Progenitor cell of endocrine pancreas (in vitro differentiated cells): ENCODE measurements at regions not wholly inside any gene's neighbourhood (a gene's known extent, or its start where the extent isn't known, plus 50 kb on each side); places are given as distances from the start of the nearest gene placed in this dataset.

Source experiments
- DNase-seq: peaks from one replicate; pipeline ENCODE4 v3.0.0; 2021; ENCODE audit warnings: low spot score; ENCODE audit not compliant: unreplicated experiment
- H3K27ac Mint-ChIP-seq: 2 replicates; pipeline ENCODE4 v1.8.0; 2021; ENCODE audit warnings: mild to moderate bottlenecking, moderate library complexity, mixed read lengths
- H3K27me3 Mint-ChIP-seq: 2 replicates; pipeline ENCODE4 v1.8.0; 2021; ENCODE audit warnings: mixed read lengths
- H3K36me3 Mint-ChIP-seq: 2 replicates; pipeline ENCODE4 v1.8.0; 2022; ENCODE audit warnings: mixed read lengths; ENCODE audit not compliant: insufficient read depth
- H3K4me1 Mint-ChIP-seq: 2 replicates; pipeline ENCODE4 v1.8.0; 2021; ENCODE audit warnings: low read depth, mixed read lengths
- H3K4me3 Mint-ChIP-seq: 2 replicates; pipeline ENCODE4 v1.8.0; 2021; ENCODE audit warnings: low read depth, mild to moderate bottlenecking, moderate library complexity, mixed read lengths
- H3K9me3 Mint-ChIP-seq: 2 replicates; pipeline ENCODE4 v1.8.0; 2021; ENCODE audit warnings: low read depth, mixed read lengths
- TF ChIP-seq, protein P1 (sequence below): fragments of 200-600 bp; sonication (generic); IDR thresholded peaks from one replicate; pipeline ENCODE4 v1.5.0; 2021; ENCODE audit warnings: antibody characterized with exemption, mild to moderate bottlenecking; ENCODE audit not compliant: unreplicated experiment

DNA sequence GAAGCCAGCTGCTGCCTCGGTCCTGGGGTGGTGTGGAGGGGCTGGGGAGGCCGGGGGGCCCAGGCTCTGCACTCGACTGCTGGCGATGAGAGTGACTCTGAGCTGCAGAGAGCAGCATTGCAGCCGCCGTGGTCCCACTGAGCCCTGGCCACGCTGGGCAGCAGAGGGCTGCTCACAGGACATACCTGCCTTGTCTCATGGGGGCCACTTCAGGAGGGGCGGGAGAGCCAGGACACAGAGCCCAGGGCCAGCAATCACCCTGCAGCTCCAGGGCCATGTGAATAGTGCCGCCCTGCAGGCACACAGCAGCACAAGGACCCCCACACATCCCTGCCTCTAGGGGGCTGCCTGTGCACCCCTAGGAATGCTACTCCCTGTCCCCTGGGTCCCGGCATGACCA, 147.0 kb downstream of the CRYBB2 start:
- no peak for DNase-seq
- Mint-ChIP-seq H3K27ac (no peak overlapping the region), H3K9me3 (no peaks in the 10 kb centered on the region), H3K4me1 (peaks cover 7% of the 10 kb centered on the region), H3K27me3 (no peaks in the 10 kb centered on the region), H3K36me3 (peaks cover 3% of the 10 kb centered on the region), H3K4me3 (no peak overlapping the region)
- TF ChIP-seq, protein P1, sequence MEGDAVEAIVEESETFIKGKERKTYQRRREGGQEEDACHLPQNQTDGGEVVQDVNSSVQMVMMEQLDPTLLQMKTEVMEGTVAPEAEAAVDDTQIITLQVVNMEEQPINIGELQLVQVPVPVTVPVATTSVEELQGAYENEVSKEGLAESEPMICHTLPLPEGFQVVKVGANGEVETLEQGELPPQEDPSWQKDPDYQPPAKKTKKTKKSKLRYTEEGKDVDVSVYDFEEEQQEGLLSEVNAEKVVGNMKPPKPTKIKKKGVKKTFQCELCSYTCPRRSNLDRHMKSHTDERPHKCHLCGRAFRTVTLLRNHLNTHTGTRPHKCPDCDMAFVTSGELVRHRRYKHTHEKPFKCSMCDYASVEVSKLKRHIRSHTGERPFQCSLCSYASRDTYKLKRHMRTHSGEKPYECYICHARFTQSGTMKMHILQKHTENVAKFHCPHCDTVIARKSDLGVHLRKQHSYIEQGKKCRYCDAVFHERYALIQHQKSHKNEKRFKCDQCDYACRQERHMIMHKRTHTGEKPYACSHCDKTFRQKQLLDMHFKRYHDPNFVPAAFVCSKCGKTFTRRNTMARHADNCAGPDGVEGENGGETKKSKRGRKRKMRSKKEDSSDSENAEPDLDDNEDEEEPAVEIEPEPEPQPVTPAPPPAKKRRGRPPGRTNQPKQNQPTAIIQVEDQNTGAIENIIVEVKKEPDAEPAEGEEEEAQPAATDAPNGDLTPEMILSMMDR, result no peak

DNA sequence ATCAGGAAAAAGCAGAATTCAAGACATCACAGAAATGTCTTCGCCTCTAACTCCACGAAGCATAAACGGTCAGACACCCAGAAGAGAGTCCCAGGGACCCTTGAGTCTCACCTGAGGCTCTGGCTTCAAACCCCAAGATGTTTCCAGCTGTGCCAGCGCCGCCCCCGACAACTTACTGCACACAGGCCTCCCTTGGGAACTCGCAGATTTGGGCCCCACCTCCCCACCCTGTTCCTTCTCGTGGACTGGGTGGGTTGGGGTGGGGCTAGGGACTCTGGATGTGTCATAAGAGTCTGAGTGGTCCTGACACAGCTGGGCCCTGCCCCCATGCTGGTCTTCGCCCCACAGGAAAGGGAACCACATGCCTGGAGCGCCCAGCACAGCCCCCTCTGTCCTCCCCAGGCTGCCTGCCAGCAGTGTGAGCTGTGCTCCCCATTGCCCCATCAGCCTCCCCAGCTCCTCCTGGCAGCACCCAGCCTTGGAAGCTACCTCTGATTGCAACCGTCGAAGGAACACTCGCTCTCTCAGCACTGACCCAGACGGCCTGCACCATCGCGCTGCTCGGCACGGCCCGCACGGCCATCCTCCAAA, 147.5 kb downstream of the CRYBB2 start:
- peaks cover 3% of the 10 kb centered on the region for H3K36me3 Mint-ChIP-seq
- peaks cover 7% of the 10 kb centered on the region for H3K4me1 Mint-ChIP-seq
- no peak overlapping the region for H3K4me3 Mint-ChIP-seq
- TF ChIP-seq, protein P1, result no peak
- no peak overlapping the region for H3K27ac Mint-ChIP-seq
- no peaks in the 10 kb centered on the region for H3K9me3 Mint-ChIP-seq
- H3K27me3 Mint-ChIP-seq, result no peaks in the 10 kb centered on the region
- no peak for DNase-seq

DNA sequence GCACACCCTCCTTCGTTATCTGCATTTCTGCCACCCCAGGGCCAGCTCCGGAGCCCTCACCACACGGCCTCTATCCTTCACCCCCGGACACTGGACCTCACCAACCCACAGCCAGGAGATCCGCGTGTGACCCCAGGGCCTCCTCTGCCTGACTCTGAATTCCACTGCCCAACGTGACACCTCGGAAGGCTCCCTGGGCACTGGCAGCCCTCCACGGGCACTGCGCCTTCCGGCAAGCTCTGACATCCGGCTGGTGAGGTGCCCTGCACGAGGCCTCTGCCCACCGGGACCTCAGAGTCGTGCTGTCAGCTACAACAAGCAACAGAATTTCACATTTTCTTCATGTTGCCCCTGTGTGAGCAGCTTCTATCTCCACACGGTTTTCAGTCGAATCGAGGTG, 148.3 kb downstream of the CRYBB2 start:
- H3K4me1 Mint-ChIP-seq, result peaks cover 7% of the 10 kb centered on the region
- no peak overlapping the region for H3K4me3 Mint-ChIP-seq
- no peaks in the 10 kb centered on the region for H3K9me3 Mint-ChIP-seq
- H3K27ac Mint-ChIP-seq, result no peak overlapping the region
- peaks cover 3% of the 10 kb centered on the region for H3K36me3 Mint-ChIP-seq
- no peak for DNase-seq
- no peaks in the 10 kb centered on the region for H3K27me3 Mint-ChIP-seq
- TF ChIP-seq, protein P1, result no peak

DNA sequence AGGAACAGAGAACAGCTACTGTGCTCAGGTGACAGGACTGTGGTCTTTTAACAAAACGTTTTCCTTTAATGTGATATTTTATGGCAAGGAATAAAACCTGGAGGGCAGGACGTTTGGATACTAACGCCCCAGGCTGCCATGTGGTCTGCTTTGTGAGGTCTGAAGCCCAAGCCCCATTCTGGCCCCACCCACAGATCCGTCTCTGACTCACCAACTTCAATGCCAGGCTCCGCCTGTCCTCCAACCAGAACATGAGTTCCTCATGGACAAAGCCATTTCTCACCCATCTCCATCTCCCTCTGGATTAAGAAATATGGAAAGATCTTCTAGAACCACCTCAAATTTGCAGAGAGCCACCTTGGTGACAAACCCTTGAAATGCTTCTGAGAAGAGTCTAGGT, 148.8 kb downstream of the CRYBB2 start:
- DNase-seq, result no peak
- Mint-ChIP-seq H3K4me1 (peaks cover 7% of the 10 kb centered on the region), H3K27me3 (no peaks in the 10 kb centered on the region), H3K4me3 (no peak overlapping the region), H3K27ac (no peak overlapping the region), H3K9me3 (no peaks in the 10 kb centered on the region), H3K36me3 (peaks cover 3% of the 10 kb centered on the region)
- TF ChIP-seq, protein P1, result no peak

DNA sequence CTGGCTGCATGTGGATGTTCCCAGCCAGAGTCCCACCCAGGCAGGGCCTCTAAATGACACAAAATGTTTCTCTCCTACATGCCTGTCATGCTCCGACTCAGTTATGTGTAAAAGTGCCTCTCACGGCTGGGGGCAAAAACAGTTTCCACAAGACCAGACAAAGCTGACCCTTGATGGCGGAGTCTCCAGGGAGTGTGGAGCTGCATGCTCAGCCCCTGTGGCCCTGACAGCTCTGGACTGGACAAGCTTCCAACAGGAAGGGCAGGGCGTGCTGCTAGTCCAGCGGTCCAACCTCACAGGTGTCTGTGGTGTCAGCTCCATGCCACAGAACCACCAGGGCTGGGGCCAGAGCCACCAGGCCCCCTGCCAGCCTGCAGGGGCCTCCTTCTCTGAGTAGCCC, 149.6 kb downstream of the CRYBB2 start:
- DNase-seq, result no peak
- peaks cover 3% of the 10 kb centered on the region for H3K36me3 Mint-ChIP-seq
- TF ChIP-seq, protein P1, result no peak
- H3K4me3 Mint-ChIP-seq, result no peak overlapping the region
- no peaks in the 10 kb centered on the region for H3K9me3 Mint-ChIP-seq
- H3K27me3 Mint-ChIP-seq, result no peaks in the 10 kb centered on the region
- peaks cover 7% of the 10 kb centered on the region for H3K4me1 Mint-ChIP-seq
- no peak overlapping the region for H3K27ac Mint-ChIP-seq
